H1 (cell line): ENCODE measurements at regions not wholly inside any gene's neighbourhood (a gene's known extent, or its start where the extent isn't known, plus 50 kb on each side); places are given as distances from the start of the nearest gene placed in this dataset.

ENCODE experiments used
- CTCF ChIA-PET: fragments of 300-600 bp; sonication (Branson Sonifier 250); formaldehyde crosslinking; loops from one replicate; lab custom pipeline; 2021; ENCODE audit not compliant: partially characterized antibody; lab: Charles Lee
- POLR2A ChIA-PET: fragments of 300-600 bp; sonication (Branson Sonifier 250); formaldehyde crosslinking; loops from one replicate; lab custom pipeline; 2021; ENCODE audit warnings: inconsistent platforms; ENCODE audit not compliant: partially characterized antibody; lab: Charles Lee
- DNase-seq, 2 experiments: peaks; one replicate each; pipeline versions ENCODE4 v3.0.0 to v3.0.0-alpha.2; 2010 to 2022; ENCODE audit warnings: low spot score in 2 of 2, low read depth in 1 of 2, mixed read lengths in 1 of 2
- FAIRE-seq: peaks from 2 replicates; lab custom pipeline; 2011; peaks lifted over from hg19 to GRCh38; lab: Jason Lieb, UNC
- H2AFZ ChIP-seq: 2 replicates; pipeline ENCODE4 v1.8.1; 2012; ENCODE audit warnings: low read length, inconsistent platforms
- H2AK5ac ChIP-seq: 2 replicates; pipeline ENCODE4 v1.6.1; 2013; ENCODE audit warnings: low read depth, low read length
- H2BK120ac ChIP-seq: replicated peaks from 2 replicates; pipeline ENCODE3; 2013; ENCODE audit warnings: low read depth, low read length, inconsistent platforms
- H2BK12ac ChIP-seq: 2 replicates; pipeline ENCODE4 v1.6.1; 2013; ENCODE audit warnings: low read depth, low read length
- H2BK15ac ChIP-seq: 2 replicates; pipeline ENCODE4 v1.6.1; 2013; ENCODE audit warnings: low read length
- H2BK20ac ChIP-seq: 2 replicates; pipeline ENCODE4 v1.6.1; 2013; ENCODE audit warnings: low read length
- H2BK5ac ChIP-seq: 2 replicates; pipeline ENCODE4 v1.6.1; 2013; ENCODE audit warnings: low read depth, low read length
- H3K14ac ChIP-seq: 2 replicates; pipeline ENCODE4 v1.6.1; 2013; ENCODE audit warnings: inconsistent platforms; ENCODE audit not compliant: insufficient read length
- H3K18ac ChIP-seq: 2 replicates; pipeline ENCODE4 v1.6.1; 2013; ENCODE audit warnings: low read length; ENCODE audit errors: extremely low read depth
- H3K23ac ChIP-seq: 2 replicates; pipeline ENCODE4 v1.6.1; 2013; ENCODE audit warnings: inconsistent platforms; ENCODE audit not compliant: insufficient read length
- H3K23me2 ChIP-seq: 2 replicates; pipeline ENCODE4 v1.6.1; 2013; ENCODE audit warnings: low read depth, low read length
- H3K27ac ChIP-seq: 2 replicates; pipeline ENCODE4 v1.6.1; 2011; ENCODE audit warnings: low read depth, low read length, inconsistent platforms
- H3K27me3 ChIP-seq, 4 experiments: replicated peaks in 1 of 4; 1 replicate in 1 of 4; 2 replicates in 3 of 4; pipeline versions ENCODE4 v1.6.1 to v1.8.1; 2011 to 2013; ENCODE audit warnings: low read length in 3 of 4, mild to moderate bottlenecking in 3 of 4, inconsistent platforms in 2 of 4, mixed read lengths in 2 of 4, moderate library complexity in 1 of 4; ENCODE audit not compliant: control insufficient read depth in 3 of 4, insufficient read depth in 3 of 4; ENCODE audit errors: extremely low read depth in 1 of 4
- H3K36me3 ChIP-seq, 4 experiments: 2 replicates each; pipeline versions ENCODE4 v1.6.1 to v1.8.1; 2011 to 2013; ENCODE audit warnings: mild to moderate bottlenecking in 4 of 4, low read length in 3 of 4, moderate library complexity in 2 of 4, control low read depth in 1 of 4, inconsistent platforms in 1 of 4; ENCODE audit not compliant: insufficient read depth in 4 of 4, control insufficient read depth in 2 of 4
- H3K4ac ChIP-seq: replicated peaks from 2 replicates; pipeline ENCODE3; 2013; ENCODE audit warnings: low read length, low read depth, mixed read lengths, inconsistent platforms; ENCODE audit not compliant: insufficient read length
- H3K4me1 ChIP-seq, 4 experiments: replicated peaks in 1 of 4; 1 replicate in 1 of 4; 2 replicates in 3 of 4; pipeline versions ENCODE4 v1.6.1 to v1.8.1; 2011 to 2013; ENCODE audit warnings: low read length in 3 of 4, inconsistent platforms in 2 of 4, mixed read lengths in 1 of 4; ENCODE audit not compliant: insufficient read depth in 4 of 4, control insufficient read depth in 3 of 4
- H3K4me2 ChIP-seq, 2 experiments: 2 replicates each; pipeline versions ENCODE4 v1.6.1 to v1.8.1; 2011 to 2013; ENCODE audit warnings: low read depth in 2 of 2, low read length in 2 of 2, control low read depth in 1 of 2, inconsistent platforms in 1 of 2, mild to moderate bottlenecking in 1 of 2; ENCODE audit not compliant: insufficient read depth in 1 of 2
- H3K4me3 ChIP-seq, 4 experiments: fragments of 200-600, 300-600 bp in 1 of 4; sonication (generic), shearing (Covaris generic), sonication (Bioruptor Twin) in 1 of 4; 2 replicates each; pipeline versions ENCODE4 v1.5.1 to v1.8.1; 2011 to 2016; ENCODE audit warnings: low read length in 4 of 4, low read depth in 3 of 4, control low read depth in 2 of 4, inconsistent platforms in 2 of 4, mild to moderate bottlenecking in 2 of 4, mixed read lengths in 1 of 4, moderate library complexity in 1 of 4; ENCODE audit not compliant: insufficient read depth in 2 of 4; ENCODE audit errors: extremely low read depth in 1 of 4
- H3K56ac ChIP-seq: replicated peaks from 2 replicates; pipeline ENCODE3; 2013; ENCODE audit warnings: low read depth, mild to moderate bottlenecking, mixed read lengths, low read length, inconsistent platforms; ENCODE audit not compliant: insufficient read length
- H3K79me1 ChIP-seq: 2 replicates; pipeline ENCODE4 v1.6.1; 2013; ENCODE audit warnings: low read depth, low read length, control low read depth
- H3K79me2 ChIP-seq, 2 experiments: 2 replicates each; pipeline versions ENCODE4 v1.6.1 to v1.8.1; 2012 to 2013; ENCODE audit warnings: low read length in 2 of 2, mild to moderate bottlenecking in 2 of 2, inconsistent platforms in 1 of 2; ENCODE audit not compliant: insufficient read depth in 2 of 2, control insufficient read depth in 1 of 2
- H3K9ac ChIP-seq, 4 experiments: replicated peaks in 1 of 4; 1 replicate in 1 of 4; 2 replicates in 3 of 4; pipeline versions ENCODE4 v1.6.1 to v1.8.1; 2011 to 2013; ENCODE audit warnings: low read depth in 3 of 4, low read length in 3 of 4, control low read depth in 2 of 4, mild to moderate bottlenecking in 2 of 4, moderate library complexity in 2 of 4, inconsistent platforms in 1 of 4; ENCODE audit errors: extremely low read depth in 1 of 4
- H3K9me3 ChIP-seq, 2 experiments: 2 replicates each; pipeline versions ENCODE4 v1.6.1 to v1.8.1; 2012 to 2013; ENCODE audit warnings: mild to moderate bottlenecking in 2 of 2, moderate library complexity in 2 of 2, control low read depth in 1 of 2, inconsistent platforms in 1 of 2, low read depth in 1 of 2, low read length in 1 of 2, mixed read lengths in 1 of 2; ENCODE audit not compliant: insufficient read depth in 2 of 2
- H4K20me1 ChIP-seq, 2 experiments: replicated peaks in 1 of 2; 2 replicates each; pipeline versions ENCODE3 to v1.8.1; 2011 to 2013; ENCODE audit warnings: inconsistent platforms in 2 of 2, low read length in 2 of 2, mild to moderate bottlenecking in 1 of 2; ENCODE audit not compliant: insufficient read depth in 2 of 2, control insufficient read depth in 1 of 2
- H4K5ac ChIP-seq: 2 replicates; pipeline ENCODE4 v1.6.1; 2013; ENCODE audit warnings: low read length, low read depth, mixed read lengths, inconsistent platforms; ENCODE audit not compliant: insufficient read length
- H4K8ac ChIP-seq: 2 replicates; pipeline ENCODE4 v1.8.0; 2013; ENCODE audit warnings: mild to moderate bottlenecking, moderate library complexity, low read length, inconsistent platforms; ENCODE audit not compliant: insufficient read depth; ENCODE audit errors: extremely low read depth
- H4K91ac ChIP-seq: replicated peaks from 2 replicates; pipeline ENCODE3; 2013; ENCODE audit warnings: low read length, mixed read lengths, inconsistent platforms; ENCODE audit not compliant: insufficient read length
- BACH1 ChIP-seq: IDR thresholded peaks from 2 replicates; pipeline ENCODE4 v1.6.1; 2012; ENCODE audit warnings: low read length, improper control_type of control experiment
- CBX5 ChIP-seq: fragments of 300-800, 300-1000 bp; sonication (generic); IDR thresholded peaks from 2 replicates; pipeline ENCODE4 v1.7.1; 2016; ENCODE audit warnings: antibody characterized with exemption, low read length, low read depth
- CTCF ChIP-seq, 3 experiments: IDR thresholded peaks; 1 replicate in 2 of 3; 2 replicates in 1 of 3; pipeline versions ENCODE4 v1.5.1 to v1.6.1; 2011; ENCODE audit warnings: low read length in 3 of 3, mild to moderate bottlenecking in 3 of 3, inconsistent platforms in 2 of 3, low read depth in 1 of 3, moderate library complexity in 1 of 3; ENCODE audit not compliant: insufficient read depth in 1 of 3; ENCODE audit errors: control extremely low read depth in 1 of 3
- EZH2 ChIP-seq: fragments of 200-600 bp; sonication (generic); IDR thresholded peaks from 2 replicates; pipeline ENCODE4 v1.7.1; 2012; ENCODE audit warnings: low read depth, mild to moderate bottlenecking, moderate library complexity, low read length, inconsistent platforms; ENCODE audit not compliant: severe bottlenecking
- GTF2F1 ChIP-seq: IDR thresholded peaks from 2 replicates; pipeline ENCODE4 v1.6.1; 2012; ENCODE audit warnings: low read depth, low read length, improper control_type of control experiment, borderline replicate concordance
- HDAC6 ChIP-seq: IDR thresholded peaks from one replicate; pipeline ENCODE4 v1.7.1; 2012; ENCODE audit warnings: low read depth, mild to moderate bottlenecking, inconsistent platforms, low read length, moderate library complexity
- POLR2A ChIP-seq, 2 experiments: IDR thresholded peaks; 1 replicate in 1 of 2; 2 replicates in 1 of 2; pipeline ENCODE4 v1.6.1; 2011; ENCODE audit warnings: low read depth in 2 of 2, low read length in 2 of 2, mild to moderate bottlenecking in 2 of 2; ENCODE audit errors: control extremely low read depth in 1 of 2
- POLR2AphosphoS5 ChIP-seq: IDR thresholded peaks from 2 replicates; pipeline ENCODE4 v1.6.1; 2011; ENCODE audit warnings: low read depth, low read length
- POU5F1 ChIP-seq: IDR thresholded peaks from 2 replicates; pipeline ENCODE4 v1.6.1; 2011; ENCODE audit warnings: low read depth, mild to moderate bottlenecking, low read length, moderate library complexity
- SIRT6 ChIP-seq: IDR thresholded peaks from one replicate; pipeline ENCODE4 v1.7.1; 2012; ENCODE audit warnings: low read length, inconsistent platforms
- SP2 ChIP-seq: IDR thresholded peaks from 2 replicates; pipeline ENCODE4 v1.6.1; 2012; ENCODE audit warnings: mild to moderate bottlenecking, low read length, inconsistent platforms
- TAF7 ChIP-seq: optimal IDR thresholded peaks from 2 replicates; pipeline ENCODE3; 2011; ENCODE audit warnings: low read depth, mild to moderate bottlenecking, inconsistent platforms, low read length, moderate library complexity, borderline replicate concordance
- TCF12 ChIP-seq: IDR thresholded peaks from 2 replicates; pipeline ENCODE4 v1.6.1; 2011; ENCODE audit warnings: low read depth, mild to moderate bottlenecking, low read length
- TEAD4 ChIP-seq: IDR thresholded peaks from 2 replicates; pipeline ENCODE4 v1.6.1; 2012; ENCODE audit warnings: low read depth, low read length, inconsistent platforms, mixed read lengths
- WGBS, 2 experiments: shearing (Covaris generic) in 1 of 2; methylation state at CpG; one replicate each; pipeline versions ENCODE4 v1.1.6 to v1.1.7; 2013 to 2015; ENCODE audit warnings: low lambda C conversion rate in 2 of 2, mixed read lengths in 2 of 2, inconsistent platforms in 1 of 2, low coverage in 1 of 2, missing lambda C conversion rate in 1 of 2; ENCODE audit not compliant: insufficient replicate concordance in 2 of 2, insufficient coverage in 1 of 2, insufficient read length in 1 of 2; ENCODE audit errors: extremely low coverage in 1 of 2, missing lambda C conversion rate in 1 of 2; 5-methylcytosine and 5-hydroxymethylcytosine counted together

DNA sequence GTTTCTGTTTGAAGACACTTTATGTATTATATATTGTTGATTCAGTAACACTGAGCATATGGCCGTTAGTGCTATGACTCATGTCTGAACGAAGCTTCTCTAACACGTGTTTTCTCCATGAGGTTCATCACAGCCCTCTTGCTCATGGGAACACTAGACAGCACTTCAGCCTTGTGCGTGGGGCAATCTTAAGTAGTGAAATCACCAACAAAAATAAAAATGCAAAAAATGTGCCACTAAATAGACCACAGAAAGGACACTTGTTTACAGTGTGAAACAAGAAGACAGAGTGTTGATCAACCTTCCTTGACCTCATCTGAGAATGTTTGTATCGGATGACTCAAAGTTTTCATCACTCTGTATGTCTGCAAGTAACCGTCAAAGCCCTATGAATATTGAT, 94.5 kb downstream of the FDX1 start:
- 0 out of 4 replicates have a peak, but pooled peaks cover 0 to 2% of the 10 kb centered on the region in 2 experiments for H3K9me3 ChIP-seq
- no peaks in the 10 kb centered on the region for H3K36me3 ChIP-seq
- 89% methylated on average over 6 of the region's 6 CpGs; no CpG with 5 or more reads in 1 of the 2 experiments for WGBS, 2 experiments
- no peak overlapping the region for H3K14ac ChIP-seq
- H4K5ac ChIP-seq: no peak overlapping the region
- no peaks in the 10 kb centered on the region for H3K79me1 ChIP-seq
- H3K18ac ChIP-seq: no peak overlapping the region
- ChIA-PET POLR2A (no interaction called here), CTCF (no interaction called here)
- no peaks in the 10 kb centered on the region for H3K79me2 ChIP-seq
- no peak overlapping the region for H2BK5ac ChIP-seq
- H2BK12ac ChIP-seq: no peak overlapping the region
- H3K27ac ChIP-seq: no peak overlapping the region
- H2AFZ ChIP-seq: no peak overlapping the region
- H3K9ac ChIP-seq: no peak overlapping the region
- no peak overlapping the region for H3K23ac ChIP-seq
- H2BK120ac ChIP-seq: no peak overlapping the region
- H4K20me1 ChIP-seq: no peaks in the 10 kb centered on the region
- DNase-seq (no peak), FAIRE-seq (no peak)
- no peak overlapping the region for H4K91ac ChIP-seq
- H2AK5ac ChIP-seq: no peak overlapping the region
- H3K4ac ChIP-seq: no peak overlapping the region
- no peaks in the 10 kb centered on the region for H3K4me1 ChIP-seq
- no peak overlapping the region for H2BK20ac ChIP-seq
- H3K4me2 ChIP-seq: no peak overlapping the region
- no peak overlapping the region for H4K8ac ChIP-seq
- H3K27me3 ChIP-seq: no peaks in the 10 kb centered on the region
- no peaks in the 10 kb centered on the region for H3K23me2 ChIP-seq
- H3K4me3 ChIP-seq: no peak overlapping the region
- H2BK15ac ChIP-seq: no peak overlapping the region
- no peak overlapping the region for H3K56ac ChIP-seq
- TF ChIP-seq TEAD4 (no peak), SP2 (no peak), TAF7 (no peak), TCF12 (no peak), POLR2A (IDR thresholded peaks at IDR 0.05; ENCODE audit: control extremely low read depth in 1 of 2, low read depth in 2 of 2, low read length in 2 of 2) (no peak), SIRT6 (no peak), EZH2 (no peak), CBX5 (no peak), POU5F1 (no peak), BACH1 (no peak), POLR2AphosphoS5 (no peak), GTF2F1 (no peak), CTCF (IDR thresholded peaks at IDR 0.05; ENCODE audit: control extremely low read depth in 1 of 3, insufficient read depth in 1 of 3, low read depth in 1 of 3, low read length in 3 of 3) (no peak), HDAC6 (no peak)
